NCI-H1694 (cell line): ENCODE measurements at regions not wholly inside any gene's neighbourhood (a gene's known extent, or its start where the extent isn't known, plus 50 kb on each side); places are given as distances from the start of the nearest gene placed in this dataset.
"Not testable (repeated sequence)": the region's sequence is repeated elsewhere in the genome, so short reads cannot be mapped to it uniquely, and the experiment has no call there.

Experiments used
- DNase-seq: peaks from one replicate; lab custom pipeline; 2025; lab: John Stamatoyannopoulos, UW

GRCh38 chr10:45564303-45564959 lies 108.1 kb downstream of the ZFAND4 start:
- DNase-seq: no peak

- no peak for DNase-seq
Observed at GRCh38 chr10:45561952-45562351, 110.6 kb downstream of the ZFAND4 start.

GRCh38 chr10:45560262-45560661 lies 112.3 kb downstream of the ZFAND4 start:
- no peak for DNase-seq

GRCh38 chr10:45558425-45558824 lies 114.1 kb downstream of the ZFAND4 start:
- DNase-seq: no peak

- DNase-seq: no peak
Observed at GRCh38 chr10:45557275-45557905, 115.2 kb downstream of the ZFAND4 start.

- no peak for DNase-seq
Observed at GRCh38 chr10:45555795-45556194, 116.8 kb downstream of the ZFAND4 start.

- not testable (repeated sequence) for DNase-seq
Observed at GRCh38 chr10:45555332-45555731, 117.2 kb downstream of the ZFAND4 start.

DNA sequence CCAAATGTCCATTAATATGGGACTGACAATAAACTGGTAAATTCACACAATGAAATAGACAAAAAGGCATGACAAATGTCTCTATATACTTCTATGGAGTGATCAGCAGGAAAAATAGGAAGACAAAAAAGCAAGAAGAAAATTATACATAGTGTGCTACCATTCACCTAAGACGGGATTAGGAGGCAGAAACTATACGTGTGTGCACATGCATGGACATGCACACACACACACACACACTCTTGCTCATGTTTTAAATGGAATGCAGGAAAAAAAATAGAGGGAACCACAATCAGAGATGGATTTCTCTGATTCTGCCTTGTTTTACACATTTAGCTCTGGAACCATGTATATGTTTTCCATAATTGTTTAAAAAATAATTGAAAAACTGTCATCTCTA lies 119.0 kb downstream of the ZFAND4 start:
- no peak for DNase-seq

GRCh38 chr10:45553155-45553554 lies 119.4 kb downstream of the ZFAND4 start:
- no peak for DNase-seq

GRCh38 chr10:45552476-45552875 lies 120.1 kb downstream of the ZFAND4 start:
- no peak for DNase-seq

- DNase-seq: no peak
Observed at GRCh38 chr10:45550903-45551786, 121.4 kb downstream of the ZFAND4 start.

DNA sequence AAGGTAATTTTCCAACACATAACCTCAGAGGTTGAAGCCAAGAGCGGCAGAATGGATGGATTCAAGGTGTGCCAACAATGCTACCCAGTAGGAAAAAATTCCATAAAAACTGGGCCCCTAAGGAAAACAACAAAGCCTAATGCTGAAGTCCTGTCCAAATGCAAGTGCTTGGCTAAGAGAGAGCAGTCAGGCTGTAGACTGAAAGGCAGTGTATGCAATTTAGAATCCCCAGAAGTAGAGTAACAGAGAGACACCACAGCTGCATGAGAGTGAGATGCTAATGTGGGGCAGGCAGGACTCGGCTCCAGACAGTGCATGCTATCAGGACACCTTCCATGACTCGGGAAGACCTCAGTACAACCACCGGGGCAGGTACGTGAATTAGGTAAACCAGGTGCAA lies 124.5 kb downstream of the ZFAND4 start:
- no peak for DNase-seq

GRCh38 chr10:45547207-45547606 lies 125.4 kb downstream of the ZFAND4 start:
- no peak for DNase-seq

DNA sequence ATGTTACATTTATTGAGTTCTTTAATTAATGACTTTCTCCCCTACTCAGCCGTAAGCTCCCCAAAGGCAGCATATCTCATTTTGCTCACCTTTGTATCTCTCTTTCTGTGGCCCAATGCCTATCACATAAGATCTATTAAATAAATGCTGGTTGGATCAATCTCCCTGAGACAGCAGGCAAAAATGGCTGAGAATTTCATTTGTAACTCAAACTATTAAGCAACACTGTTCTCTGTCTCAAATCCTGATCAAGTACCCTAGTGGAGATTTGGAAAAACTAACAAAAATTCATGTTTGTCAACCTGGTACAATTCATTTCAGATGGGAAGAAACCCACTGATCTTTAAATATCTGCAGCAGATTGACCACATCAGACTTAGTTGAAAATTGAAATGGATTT lies 127.4 kb downstream of the ZFAND4 start:
- DNase-seq: no peak

- no peak for DNase-seq
Observed at GRCh38 chr10:45544191-45544590, 128.4 kb downstream of the ZFAND4 start.

DNA sequence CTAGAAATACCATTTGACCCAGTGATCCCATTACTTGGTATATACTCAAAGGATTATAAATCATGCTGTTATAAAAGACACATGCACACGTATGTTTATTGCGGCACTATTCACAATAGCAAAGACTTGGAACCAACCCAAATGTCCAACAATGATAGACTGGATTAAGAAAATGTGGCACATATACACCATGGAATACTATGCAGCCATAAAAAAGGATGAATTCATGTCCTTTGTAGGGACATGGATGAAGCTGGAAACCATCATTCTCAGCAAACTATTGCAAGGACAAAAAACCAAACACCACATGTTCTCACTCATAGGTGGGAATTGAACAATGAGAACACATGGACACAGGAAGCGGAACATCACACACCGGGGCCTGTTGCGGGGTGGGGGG lies 131.5 kb downstream of the ZFAND4 start:
- not testable (repeated sequence) for DNase-seq

- not testable (repeated sequence) for DNase-seq
Observed at GRCh38 chr10:45540589-45540988, 132.0 kb downstream of the ZFAND4 start.

DNA sequence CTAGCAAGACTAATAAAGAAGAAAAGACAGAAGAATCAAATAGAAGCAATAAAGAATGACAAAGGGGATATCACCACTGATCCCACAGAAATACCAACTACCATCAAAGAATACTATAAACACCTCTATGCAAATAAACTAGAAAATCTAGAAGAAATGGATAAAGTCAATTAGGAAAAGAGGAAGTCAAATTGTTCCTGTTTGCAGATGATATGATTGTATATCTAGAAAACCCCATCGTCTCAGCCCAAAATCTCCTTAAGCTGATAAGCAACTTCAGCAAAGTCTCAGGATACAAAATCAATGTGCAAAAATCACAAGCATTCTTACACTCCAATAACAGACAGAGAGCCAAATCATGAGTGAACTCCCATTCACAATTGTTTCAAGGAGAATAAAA lies 133.0 kb downstream of the ZFAND4 start:
- DNase-seq: not testable (repeated sequence)

DNA sequence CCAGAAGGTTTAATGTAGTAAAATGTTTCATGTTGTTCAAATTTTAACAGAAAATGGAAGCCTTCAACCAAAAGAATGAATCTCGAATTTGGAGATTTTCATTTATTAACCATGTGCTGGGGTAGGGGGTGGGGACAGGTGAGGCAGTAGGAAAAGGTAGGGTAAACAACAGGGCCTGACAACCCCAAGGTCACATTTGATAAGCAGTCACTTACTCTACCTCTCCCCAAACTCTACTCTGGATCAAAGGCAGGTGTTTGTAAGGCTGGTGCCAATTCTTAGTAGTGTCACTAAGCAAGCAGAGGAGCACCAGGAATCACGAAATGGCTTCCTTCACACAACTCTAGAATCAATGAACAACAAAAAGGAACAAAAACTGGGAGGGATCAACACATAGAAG lies 138.0 kb downstream of the ZFAND4 start:
- no peak for DNase-seq

DNA sequence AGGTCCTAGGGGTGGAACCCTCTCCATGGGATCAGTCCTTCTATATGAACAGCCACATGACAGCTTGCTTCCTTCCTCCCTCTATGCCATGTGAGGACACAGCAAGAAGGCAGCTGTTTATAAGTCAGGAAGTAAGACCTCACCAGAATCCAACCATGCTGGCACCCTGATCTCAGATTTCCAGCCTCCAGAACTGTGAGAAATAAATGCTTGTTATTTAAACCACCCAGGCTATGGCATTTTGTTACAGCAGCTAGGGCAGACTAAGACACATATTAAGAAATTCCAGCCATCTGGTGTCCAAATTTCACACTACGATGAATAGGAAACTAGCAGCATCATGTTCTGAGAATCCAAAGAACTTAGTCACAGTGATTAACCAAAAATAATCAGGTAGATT lies 140.1 kb downstream of the ZFAND4 start:
- no peak for DNase-seq

- no peak for DNase-seq
Observed at GRCh38 chr10:45526309-45526905, 146.2 kb downstream of the ZFAND4 start.

DNA sequence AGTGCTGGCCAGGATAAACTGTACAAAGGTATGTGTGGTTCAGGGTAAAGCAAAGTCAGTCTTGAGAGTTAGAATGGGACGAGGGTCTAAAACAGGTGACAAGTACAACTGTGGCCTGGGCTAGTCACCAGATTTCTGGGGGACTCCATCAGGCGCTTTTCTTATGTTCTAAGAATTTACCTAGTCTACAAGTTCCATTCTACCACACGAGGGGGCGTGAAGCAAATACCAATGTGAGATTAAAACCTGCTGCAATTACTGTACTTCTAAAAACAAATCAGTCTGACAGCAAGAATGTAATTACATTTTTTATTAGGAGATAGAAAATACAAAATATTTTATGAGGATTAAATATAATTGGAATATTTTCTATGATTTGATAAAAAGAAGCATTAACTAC lies 146.5 kb downstream of the ALOX5 start:
- no peak for DNase-seq

GRCh38 chr10:45518741-45519140 lies 144.7 kb downstream of the ALOX5 start:
- no peak for DNase-seq
